HepG2 (cell line): ENCODE measurements at regions not wholly inside any gene's neighbourhood (a gene's known extent, or its start where the extent isn't known, plus 50 kb on each side); places are given as distances from the start of the nearest gene placed in this dataset.
A peak's percentile ranks its signal among the peaks of the same experiment; 100 is the strongest.

ENCODE experiments used
- ATAC-seq: fragments of 200-7000 bp; cut with Tn5 transposase; 3 replicates; pipeline ENCODE4 v1.9.1; 2020; ENCODE audit warnings: mild to moderate bottlenecking, moderate library complexity
- BruUV-seq: library from RNA; stranded (reverse); fragments of 400-500 nt; replicated peaks from 2 replicates; lab custom pipeline; 2021; lab: Mats Ljungman, UMichigan
- CTCF ChIA-PET: fragments of 300-600 bp; formaldehyde crosslinking; extraction: SDS; loops from one replicate; lab custom pipeline; 2021; ENCODE audit warnings: low total read pairs, inconsistent platforms, low intra/inter-chr PET ratio; lab: Yijun Ruan, JAX
- POLR2A ChIA-PET: fragments of 350-600 bp; sonication (Branson Sonifier 250); formaldehyde crosslinking; loops from one replicate; lab custom pipeline; 2020; ENCODE audit warnings: antibody characterized with exemption, inconsistent platforms; lab: Yijun Ruan, JAX
- DNase-seq: peaks from one replicate; pipeline ENCODE4 v3.0.0-alpha.2; 2015; ENCODE audit warnings: low spot score
- FAIRE-seq: peaks from 3 replicates; lab custom pipeline; 2011; peaks lifted over from hg19 to GRCh38; lab: Jason Lieb, UNC
- H2AFZ ChIP-seq: one replicate; pipeline ENCODE4 v1.6.1; 2011; ENCODE audit warnings: low read length, inconsistent platforms
- H3K27ac ChIP-seq: fragments of 300-600 bp; 3 replicates; pipeline ENCODE4 v1.8.0; 2011; ENCODE audit warnings: mixed run types, mild to moderate bottlenecking, mixed read lengths, low read length, inconsistent platforms; ENCODE audit not compliant: insufficient read depth; ENCODE audit errors: extremely low read length
- H3K27me3 ChIP-seq, 2 experiments: fragments of 200-600 bp in 1 of 2; 2 replicates in 1 of 2; 3 replicates in 1 of 2; pipeline versions ENCODE4 v1.6.0 to v1.8.0; 2011; ENCODE audit warnings: low read length in 2 of 2, mild to moderate bottlenecking in 2 of 2, moderate library complexity in 2 of 2, inconsistent platforms in 1 of 2; ENCODE audit not compliant: insufficient read depth in 2 of 2, control insufficient read depth in 1 of 2
- H3K36me3 ChIP-seq, 2 experiments: fragments of 200-600 bp in 1 of 2; replicated peaks in 1 of 2; 2 replicates in 1 of 2; 3 replicates in 1 of 2; pipeline versions ENCODE4 v1.5.1 to v1.8.0; 2011; ENCODE audit warnings: low read length in 2 of 2, inconsistent platforms in 1 of 2; ENCODE audit not compliant: insufficient read depth in 2 of 2, control insufficient read depth in 1 of 2
- H3K4me1 ChIP-seq: 2 replicates; pipeline ENCODE4 v1.5.1; 2012; ENCODE audit warnings: low read length, inconsistent platforms; ENCODE audit not compliant: insufficient read depth
- H3K4me2 ChIP-seq: 2 replicates; pipeline ENCODE4 v1.6.0; 2011; ENCODE audit warnings: low read depth, low read length, inconsistent platforms
- H3K4me3 ChIP-seq, 3 experiments: fragments of 200-600 bp in 1 of 3; sonication (generic), shearing (Covaris generic) in 1 of 3; replicated peaks in 1 of 3; 2 replicates each; pipeline ENCODE4 v1.5.1; 2011 to 2016; ENCODE audit warnings: low read length in 3 of 3, inconsistent platforms in 2 of 3, low read depth in 2 of 3, mild to moderate bottlenecking in 2 of 3, control low read depth in 1 of 3, mixed read lengths in 1 of 3; ENCODE audit not compliant: insufficient read depth in 1 of 3
- H3K79me2 ChIP-seq: one replicate; pipeline ENCODE4 v1.6.1; 2011; ENCODE audit warnings: low read length, inconsistent platforms; ENCODE audit not compliant: insufficient read depth
- H3K9ac ChIP-seq: 2 replicates; pipeline ENCODE4 v1.6.0; 2011; ENCODE audit warnings: mild to moderate bottlenecking, low read depth, low read length, inconsistent platforms; ENCODE audit not compliant: insufficient read depth
- H3K9me3 ChIP-seq: 2 replicates; pipeline ENCODE4 v1.5.1; 2012; ENCODE audit warnings: mild to moderate bottlenecking, low read length
- H4K20me1 ChIP-seq: 2 replicates; pipeline ENCODE4 v1.6.0; 2011; ENCODE audit warnings: inconsistent platforms, mild to moderate bottlenecking, low read length, moderate library complexity; ENCODE audit not compliant: insufficient read depth
- CEBPB ChIP-seq: IDR thresholded peaks from 2 replicates; pipeline ENCODE4 v1.6.1; 2011; ENCODE audit warnings: low read depth, low read length, improper control_type of control experiment, borderline replicate concordance
- MAFF ChIP-seq: IDR thresholded peaks from 2 replicates; pipeline ENCODE4 v1.6.1; 2011; ENCODE audit warnings: low read depth, low read length, improper control_type of control experiment
- MAFK ChIP-seq, 2 experiments: IDR thresholded peaks in 1 of 2; conservative IDR thresholded peaks in 1 of 2; 2 replicates each; pipeline ENCODE4 v1.6.1; 2011; ENCODE audit warnings: improper control_type of control experiment in 2 of 2, low read length in 2 of 2
- PRMT3 ChIP-seq: sonication (generic); formaldehyde crosslinking; IDR thresholded peaks from 2 replicates; pipeline ENCODE4 v1.8.1; 2022; ENCODE audit warnings: low read depth, mild to moderate bottlenecking, moderate library complexity, missing genetic modification reagents, borderline replicate concordance
- SRSF9 ChIP-seq: fragments of 200-400 bp; formaldehyde crosslinking; IDR thresholded peaks from 2 replicates; pipeline ENCODE4 v1.6.1; 2018; ENCODE audit warnings: borderline replicate concordance, mild to moderate bottlenecking, low read depth, low read length; ENCODE audit not compliant: insufficient read depth, poor library complexity, severe bottlenecking
- ZKSCAN1 ChIP-seq: fragments of 150-350 bp; IDR thresholded peaks from 2 replicates; pipeline ENCODE4 v1.6.1; 2014; ENCODE audit warnings: low read length
- ZNF318 ChIP-seq: sonication (generic); formaldehyde crosslinking; IDR thresholded peaks from 2 replicates; pipeline ENCODE4 v1.4.0; 2020; ENCODE audit warnings: mild to moderate bottlenecking, missing genetic modification reagents
- ZNF367 ChIP-seq: sonication (generic); formaldehyde crosslinking; IDR thresholded peaks from 2 replicates; pipeline ENCODE4 v1.4.0; 2020; ENCODE audit warnings: missing genetic modification reagents, borderline replicate concordance
- WGBS: methylation state at CpG from one replicate; pipeline ENCODE4 v1.1.6; 2017; ENCODE audit warnings: low lambda C conversion rate; 5-methylcytosine and 5-hydroxymethylcytosine counted together
- in situ Hi-C: cut with HindIII; loops from 2 replicates; pipeline ENCODE4 v1.10.0; 2017; ENCODE audit warnings: low pct_unique_long_range_greater_than_20kb; ENCODE audit not compliant: extremely low pct_ligation_motif_present
- intact Hi-C: fragments of 100-400 bp; cut with micrococcal nuclease; formaldehyde crosslinking; loops from one replicate; pipeline ENCODE4 v1.10.0; 2022; ENCODE audit not compliant: unreplicated experiment

- no peak for TF ChIP-seq ZNF318 (CRISPR knock-in tag)
- no peak for TF ChIP-seq ZNF367 (CRISPR knock-in tag)
Measured at GRCh38 chr3:147989344-147989743, 580.2 kb downstream of the ZIC1 start (continued).

- in situ Hi-C loops = no loop called here
- 15% methylated on average over 4 of the region's 4 CpGs for WGBS
- H3K36me3 ChIP-seq = no peaks in the 10 kb centered on the region
- peak; percentile 24; the same call in 1 of the 2 replicates for TF ChIP-seq CEBPB
- no peak for TF ChIP-seq ZKSCAN1
- TF ChIP-seq PRMT3 (CRISPR knock-in tag) = no peak
- peak; percentile 54 to 78; a peak in 3 of 4 replicates for TF ChIP-seq MAFK (conservative IDR thresholded peaks at IDR 0.05 in 1 of 2, IDR thresholded peaks at IDR 0.05 in 1 of 2; ENCODE audit: low read length in 2 of 2)
- no peak for TF ChIP-seq SRSF9
- peak; percentile 58; the same call in 1 of the 2 replicates for TF ChIP-seq MAFF
- H4K20me1 ChIP-seq = no peaks in the 10 kb centered on the region
- ChIA-PET CTCF (no interaction called here), POLR2A (no interaction called here)
- ATAC-seq (no peak), DNase-seq (no peak), FAIRE-seq (no peak)
- H3K4me2 ChIP-seq = no peak overlapping the region
- H3K27ac ChIP-seq = no peak overlapping the region
- H3K4me1 ChIP-seq = no peaks in the 10 kb centered on the region
- H3K79me2 ChIP-seq = no peaks in the 10 kb centered on the region
- no peak overlapping the region for H2AFZ ChIP-seq
- intact Hi-C loops = no loop called here
- H3K9me3 ChIP-seq = no peaks in the 10 kb centered on the region
- BruUV-seq = no TSS peak
- no peaks in the 10 kb centered on the region for H3K27me3 ChIP-seq
- H3K9ac ChIP-seq = no peak overlapping the region
- no peak overlapping the region for H3K4me3 ChIP-seq
Measured at GRCh38 chr3:148002705-148003205, 593.6 kb downstream of the ZIC1 start.
